ENCODE measurements at regions not wholly inside any gene's neighbourhood (a gene's known extent, or its start where the extent isn't known, plus 50 kb on each side); places are given as distances from the start of the nearest gene placed in this dataset.

GRCh38 chr10:78160591-78160990 is 126.9 kb downstream of the RPS24 start:
- no peak for DNase-seq (ENCODE audit: extremely low read depth, low read depth)

- DNase-seq (ENCODE audit: extremely low read depth, low read depth): no peak
These were observed 129.2 kb downstream of the RPS24 start for GRCh38 chr10:78162853-78163252.

- DNase-seq (ENCODE audit: extremely low read depth, low read depth): no peak
These were observed 131.0 kb downstream of the RPS24 start for GRCh38 chr10:78164702-78165101.

GRCh38 chr10:78165172-78165571 is 131.5 kb downstream of the RPS24 start:
- no peak for DNase-seq (ENCODE audit: extremely low read depth, low read depth)

GRCh38 chr10:78165617-78166016 is 132.0 kb downstream of the RPS24 start:
- DNase-seq (ENCODE audit: extremely low read depth, low read depth): no peak

GRCh38 chr10:78166261-78166660 is 132.6 kb downstream of the RPS24 start:
- no peak for DNase-seq (ENCODE audit: extremely low read depth, low read depth)

- DNase-seq (ENCODE audit: extremely low read depth, low read depth): no peak
These were observed 135.6 kb downstream of the RPS24 start for GRCh38 chr10:78169214-78169613.

GRCh38 chr10:78170026-78170475 is 136.4 kb downstream of the RPS24 start:
- no peak for DNase-seq (ENCODE audit: extremely low read depth, low read depth)

GRCh38 chr10:78171633-78172400 is 138.2 kb downstream of the RPS24 start:
- DNase-seq (ENCODE audit: extremely low read depth, low read depth): no peak

- no peak for DNase-seq (ENCODE audit: extremely low read depth, low read depth)
These were observed 139.8 kb downstream of the RPS24 start for GRCh38 chr10:78173360-78174015.

GRCh38 chr10:78175444-78176015 is 141.9 kb downstream of the RPS24 start:
- no peak for DNase-seq (ENCODE audit: extremely low read depth, low read depth)

GRCh38 chr10:78176320-78177317 is 143.0 kb downstream of the RPS24 start:
- no peak for DNase-seq (ENCODE audit: extremely low read depth, low read depth)

GRCh38 chr10:78177491-78178185 is 144.0 kb downstream of the RPS24 start:
- no peak for DNase-seq (ENCODE audit: extremely low read depth, low read depth)

- no peak for DNase-seq (ENCODE audit: extremely low read depth, low read depth)
These were observed 144.7 kb downstream of the RPS24 start for GRCh38 chr10:78178397-78178796.

- DNase-seq (ENCODE audit: extremely low read depth, low read depth): no peak
These were observed 145.3 kb downstream of the RPS24 start for GRCh38 chr10:78178940-78179339.

- DNase-seq (ENCODE audit: extremely low read depth, low read depth): no peak
These were observed 146.4 kb downstream of the RPS24 start for GRCh38 chr10:78179886-78180705.

- no peak for DNase-seq (ENCODE audit: extremely low read depth, low read depth)
These were observed 147.9 kb downstream of the RPS24 start for GRCh38 chr10:78181381-78182055.

- no peak for DNase-seq (ENCODE audit: extremely low read depth, low read depth)
These were observed 149.2 kb downstream of the RPS24 start for GRCh38 chr10:78182841-78183240.
